ENCODE measurements at regions not wholly inside any gene's neighbourhood (a gene's known extent, or its start where the extent isn't known, plus 50 kb on each side); places are given as distances from the start of the nearest gene placed in this dataset.

DNA sequence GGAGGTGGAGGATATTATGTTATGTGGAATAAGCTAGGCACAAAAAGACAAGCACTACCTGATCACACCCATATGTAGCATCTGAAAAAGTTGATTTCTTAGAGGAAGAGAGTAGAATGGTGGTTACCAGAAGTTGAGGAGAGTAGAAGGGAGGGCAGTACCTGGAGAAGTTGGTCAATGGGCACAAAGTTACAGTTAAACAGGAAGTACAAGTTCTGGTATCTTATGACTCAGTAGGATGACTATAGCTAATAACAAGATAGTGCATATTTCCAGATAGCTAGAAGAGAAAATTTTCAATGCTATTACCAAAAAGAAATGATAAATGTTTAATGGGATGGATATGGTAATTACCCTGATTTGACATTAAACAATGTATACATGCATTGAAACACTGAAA lies 686.7 kb downstream of the ISL1 start:
- TF ChIP-seq, protein P1, sequence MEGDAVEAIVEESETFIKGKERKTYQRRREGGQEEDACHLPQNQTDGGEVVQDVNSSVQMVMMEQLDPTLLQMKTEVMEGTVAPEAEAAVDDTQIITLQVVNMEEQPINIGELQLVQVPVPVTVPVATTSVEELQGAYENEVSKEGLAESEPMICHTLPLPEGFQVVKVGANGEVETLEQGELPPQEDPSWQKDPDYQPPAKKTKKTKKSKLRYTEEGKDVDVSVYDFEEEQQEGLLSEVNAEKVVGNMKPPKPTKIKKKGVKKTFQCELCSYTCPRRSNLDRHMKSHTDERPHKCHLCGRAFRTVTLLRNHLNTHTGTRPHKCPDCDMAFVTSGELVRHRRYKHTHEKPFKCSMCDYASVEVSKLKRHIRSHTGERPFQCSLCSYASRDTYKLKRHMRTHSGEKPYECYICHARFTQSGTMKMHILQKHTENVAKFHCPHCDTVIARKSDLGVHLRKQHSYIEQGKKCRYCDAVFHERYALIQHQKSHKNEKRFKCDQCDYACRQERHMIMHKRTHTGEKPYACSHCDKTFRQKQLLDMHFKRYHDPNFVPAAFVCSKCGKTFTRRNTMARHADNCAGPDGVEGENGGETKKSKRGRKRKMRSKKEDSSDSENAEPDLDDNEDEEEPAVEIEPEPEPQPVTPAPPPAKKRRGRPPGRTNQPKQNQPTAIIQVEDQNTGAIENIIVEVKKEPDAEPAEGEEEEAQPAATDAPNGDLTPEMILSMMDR (IDR thresholded peaks at IDR 0.05; ENCODE audit: low read depth, low read length) = no peak
- no peak for TF ChIP-seq POLR2A (IDR thresholded peaks at IDR 0.05; ENCODE audit: extremely low read depth, insufficient read length)
- TF ChIP-seq MAX (IDR thresholded peaks at IDR 0.05; ENCODE audit: low read depth, low read length) = no peak
- TF ChIP-seq MYC (IDR thresholded peaks at IDR 0.05; ENCODE audit: low read depth, low read length) = no peak

Data from NB4 (cell line).